Neutrophil (primary cell): ENCODE measurements at regions not wholly inside any gene's neighbourhood (a gene's known extent, or its start where the extent isn't known, plus 50 kb on each side); places are given as distances from the start of the nearest gene placed in this dataset.

ENCODE experiments used
- H3K27ac ChIP-seq: fragments of 200-600 bp; sonication (generic); 2 replicates; pipeline ENCODE4 v1.5.1; 2016; ENCODE audit warnings: mild to moderate bottlenecking, moderate library complexity
- H3K27me3 ChIP-seq: fragments of 200-600 bp; sonication (generic); 2 replicates; pipeline ENCODE4 v1.6.0; 2016; ENCODE audit warnings: mild to moderate bottlenecking
- H3K36me3 ChIP-seq: fragments of 200-600 bp; sonication (generic); 2 replicates; pipeline ENCODE4 v1.5.1; 2017
- H3K4me1 ChIP-seq, 2 experiments: fragments of 200-600 bp in 1 of 2; sonication (generic) in 1 of 2; 1 replicate in 1 of 2; 2 replicates in 1 of 2; pipeline versions ENCODE4 v1.5.1 to v1.6.1; 2013 to 2016; ENCODE audit warnings: low read depth in 1 of 2, low read length in 1 of 2, mild to moderate bottlenecking in 1 of 2, moderate library complexity in 1 of 2; ENCODE audit not compliant: control insufficient read depth in 1 of 2, insufficient read depth in 1 of 2
- H3K4me3 ChIP-seq, 2 experiments: fragments of 200-600 bp in 1 of 2; sonication (generic) in 1 of 2; 1 replicate in 1 of 2; 2 replicates in 1 of 2; pipeline ENCODE4 v1.5.1; 2013 to 2016; ENCODE audit warnings: low read depth in 1 of 2, low read length in 1 of 2, mild to moderate bottlenecking in 1 of 2, moderate library complexity in 1 of 2
- H3K9me3 ChIP-seq: fragments of 200-600 bp; sonication (generic); 2 replicates; pipeline ENCODE4 v1.5.1; 2016
- TF ChIP-seq, protein P1 (sequence below): fragments of 200-600 bp; sonication (generic); IDR thresholded peaks from 2 replicates; pipeline ENCODE4 v1.5.1; 2016; ENCODE audit warnings: antibody characterized with exemption

DNA sequence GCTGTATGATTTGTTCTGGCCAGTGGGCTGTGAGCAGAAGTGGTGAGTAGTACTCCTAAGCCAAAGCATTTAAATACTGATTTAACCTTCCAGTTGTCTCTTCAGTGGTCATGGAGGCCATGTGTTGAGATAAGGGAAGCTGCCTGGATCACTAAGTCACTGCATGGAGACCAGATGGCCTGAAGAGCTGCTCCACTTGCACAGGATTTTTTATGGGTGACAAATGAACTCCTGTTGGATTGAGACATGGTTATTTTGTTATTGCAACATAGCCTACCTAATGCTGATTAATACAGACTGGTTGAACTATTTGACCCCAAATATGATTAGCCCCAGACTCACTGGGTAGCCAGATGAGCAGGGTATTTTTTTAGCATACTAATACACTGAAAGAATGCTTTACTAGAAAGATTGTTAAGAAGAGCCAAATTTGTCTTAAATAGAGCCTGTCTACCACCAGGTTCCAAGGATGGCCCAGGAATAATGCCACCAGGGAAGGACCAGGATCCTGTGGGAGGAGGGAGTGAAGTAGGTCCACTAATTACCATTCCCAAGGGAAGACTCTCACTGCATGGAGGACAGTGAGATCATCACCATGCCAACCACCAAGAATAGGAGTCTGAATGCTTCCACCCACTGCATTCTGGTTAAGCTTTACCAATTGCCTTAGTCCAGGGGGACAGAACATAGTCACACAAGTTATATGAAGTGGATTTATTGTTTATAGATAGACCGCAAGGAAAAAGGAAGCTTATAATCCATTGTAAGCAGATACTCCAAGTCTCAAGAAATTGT lies 187.4 kb upstream of the IRX6 start:
- Histone ChIP-seq H3K4me3 (no peak overlapping the region), H3K36me3 (no peaks in the 10 kb centered on the region), H3K27ac (no peak overlapping the region), H3K27me3 (no peaks in the 10 kb centered on the region), H3K9me3 (no peaks in the 10 kb centered on the region), H3K4me1 (no peaks in the 10 kb centered on the region)
- TF ChIP-seq, protein P1, sequence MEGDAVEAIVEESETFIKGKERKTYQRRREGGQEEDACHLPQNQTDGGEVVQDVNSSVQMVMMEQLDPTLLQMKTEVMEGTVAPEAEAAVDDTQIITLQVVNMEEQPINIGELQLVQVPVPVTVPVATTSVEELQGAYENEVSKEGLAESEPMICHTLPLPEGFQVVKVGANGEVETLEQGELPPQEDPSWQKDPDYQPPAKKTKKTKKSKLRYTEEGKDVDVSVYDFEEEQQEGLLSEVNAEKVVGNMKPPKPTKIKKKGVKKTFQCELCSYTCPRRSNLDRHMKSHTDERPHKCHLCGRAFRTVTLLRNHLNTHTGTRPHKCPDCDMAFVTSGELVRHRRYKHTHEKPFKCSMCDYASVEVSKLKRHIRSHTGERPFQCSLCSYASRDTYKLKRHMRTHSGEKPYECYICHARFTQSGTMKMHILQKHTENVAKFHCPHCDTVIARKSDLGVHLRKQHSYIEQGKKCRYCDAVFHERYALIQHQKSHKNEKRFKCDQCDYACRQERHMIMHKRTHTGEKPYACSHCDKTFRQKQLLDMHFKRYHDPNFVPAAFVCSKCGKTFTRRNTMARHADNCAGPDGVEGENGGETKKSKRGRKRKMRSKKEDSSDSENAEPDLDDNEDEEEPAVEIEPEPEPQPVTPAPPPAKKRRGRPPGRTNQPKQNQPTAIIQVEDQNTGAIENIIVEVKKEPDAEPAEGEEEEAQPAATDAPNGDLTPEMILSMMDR = no peak

DNA sequence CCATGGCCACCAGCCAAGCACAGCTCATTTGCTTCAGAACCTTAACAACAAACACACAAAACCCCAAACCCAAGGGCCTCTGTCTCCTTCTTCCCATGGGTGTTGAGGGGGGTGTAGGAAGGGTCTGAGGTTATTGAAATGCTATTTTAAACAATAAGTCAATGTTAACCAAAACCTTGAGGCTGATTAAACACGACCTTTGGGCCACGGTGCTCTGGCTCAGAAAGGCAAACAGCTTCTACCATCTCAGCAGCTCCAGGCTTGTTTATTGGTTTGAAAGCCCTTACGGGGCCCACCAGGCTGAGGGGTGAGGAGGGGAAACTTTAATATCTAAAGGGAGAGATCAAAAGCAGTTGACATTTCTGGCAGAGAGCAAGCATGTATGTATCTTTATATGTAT lies 185.7 kb upstream of the IRX6 start:
- no peak overlapping the region for H3K4me3 ChIP-seq
- no peaks in the 10 kb centered on the region for H3K27me3 ChIP-seq
- no peaks in the 10 kb centered on the region for H3K4me1 ChIP-seq
- no peaks in the 10 kb centered on the region for H3K36me3 ChIP-seq
- no peaks in the 10 kb centered on the region for H3K9me3 ChIP-seq
- no peak overlapping the region for H3K27ac ChIP-seq
- TF ChIP-seq, protein P1 = no peak

DNA sequence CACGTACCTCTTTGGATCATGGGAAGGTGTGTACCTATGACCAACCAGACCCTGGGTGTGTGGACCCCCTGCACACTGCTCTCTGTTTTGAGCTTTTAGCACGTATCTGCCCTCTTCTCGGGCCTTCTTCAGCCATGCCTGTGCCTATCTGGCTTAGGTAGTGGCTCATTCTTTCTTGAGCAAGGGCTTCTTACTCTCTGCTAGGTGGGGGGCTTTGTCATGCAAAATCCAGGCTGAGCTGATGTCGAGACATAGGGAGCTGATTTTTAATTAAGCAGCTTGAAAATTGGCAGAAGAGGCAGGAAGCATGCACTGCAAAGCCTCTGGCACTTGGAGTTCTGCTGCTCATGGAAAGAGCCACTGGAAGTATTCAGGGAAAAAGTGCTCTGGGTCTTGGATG lies 181.6 kb upstream of the IRX6 start:
- Histone ChIP-seq H3K36me3 (no peaks in the 10 kb centered on the region), H3K4me1 (no peaks in the 10 kb centered on the region), H3K4me3 (no peak overlapping the region), H3K27ac (no peak overlapping the region), H3K27me3 (no peaks in the 10 kb centered on the region), H3K9me3 (no peaks in the 10 kb centered on the region)
- TF ChIP-seq, protein P1 = no peak

DNA sequence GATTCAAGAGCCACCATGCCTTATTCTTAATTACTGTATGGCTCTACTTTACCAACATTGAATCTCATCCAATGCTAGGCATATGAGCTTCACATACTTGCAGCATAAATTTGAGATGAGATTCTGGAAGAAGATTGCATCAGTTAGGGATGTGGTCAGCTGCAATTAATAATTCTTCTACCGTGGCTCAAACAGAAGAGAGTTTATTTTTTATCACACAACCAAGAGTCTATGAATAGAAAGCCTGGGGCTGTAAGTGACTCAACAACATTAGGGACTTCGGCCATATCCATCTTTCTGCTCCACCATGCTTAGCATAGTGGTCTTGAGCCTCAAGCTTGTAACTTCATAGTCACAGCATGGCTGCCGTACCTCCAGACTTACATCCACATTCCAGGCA lies 179.4 kb upstream of the IRX6 start:
- Histone ChIP-seq H3K4me3 (no peak overlapping the region), H3K36me3 (no peaks in the 10 kb centered on the region), H3K27me3 (no peaks in the 10 kb centered on the region), H3K9me3 (no peaks in the 10 kb centered on the region), H3K4me1 (no peaks in the 10 kb centered on the region), H3K27ac (no peak overlapping the region)
- TF ChIP-seq, protein P1 = no peak

DNA sequence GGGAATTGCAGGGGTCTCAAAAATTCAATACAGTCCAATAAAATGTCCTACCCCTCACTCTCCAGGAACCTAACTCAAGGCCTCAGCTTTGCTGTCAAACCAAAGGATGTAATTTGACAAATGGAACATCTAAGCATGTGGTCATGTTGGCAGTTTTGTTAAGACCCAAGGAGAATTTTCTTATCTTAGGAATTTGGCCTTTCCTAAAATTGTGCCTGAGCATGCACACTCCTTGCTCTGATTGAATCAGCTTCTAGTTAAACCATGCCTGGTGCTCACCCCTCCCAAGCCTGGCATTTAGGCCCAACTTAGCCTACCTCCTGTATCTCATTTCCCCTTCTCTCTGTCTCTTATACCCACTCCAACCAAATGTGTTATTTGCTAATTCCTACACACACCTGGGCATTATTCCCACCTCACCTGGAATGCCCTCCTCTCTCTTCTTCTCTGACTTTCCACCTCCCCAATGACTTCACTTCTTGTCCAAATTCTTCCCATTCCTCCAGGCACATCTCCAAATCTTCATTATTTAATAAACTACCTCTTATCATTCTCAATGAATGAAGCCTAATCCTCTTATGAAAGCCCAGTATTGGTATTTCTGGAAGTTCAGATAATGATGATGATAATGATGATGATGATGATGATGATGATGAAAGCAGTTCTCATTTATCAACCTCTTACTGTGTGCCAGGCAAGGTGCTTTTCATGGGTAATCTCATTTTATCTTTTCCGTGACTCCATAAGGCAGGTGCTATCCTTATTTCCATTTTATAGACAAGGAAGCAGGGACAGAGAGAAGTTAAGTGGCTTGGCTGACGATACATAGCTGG lies 178.0 kb upstream of the IRX6 start:
- Histone ChIP-seq H3K4me1 (no peaks in the 10 kb centered on the region), H3K36me3 (no peaks in the 10 kb centered on the region), H3K27ac (no peak overlapping the region), H3K27me3 (no peaks in the 10 kb centered on the region), H3K4me3 (no peak overlapping the region), H3K9me3 (no peaks in the 10 kb centered on the region)
- TF ChIP-seq, protein P1 = no peak
